Testis (tissue), 2 donors: ENCODE measurements at regions not wholly inside any gene's neighbourhood (a gene's known extent, or its start where the extent isn't known, plus 50 kb on each side); places are given as distances from the start of the nearest gene placed in this dataset.

ENCODE experiments used
- CTCF ChIP-seq, 3 experiments: fragments of 450-650 bp in 2 of 3; fragments of 200-600 bp in 1 of 3; sonication (generic) in 1 of 3; IDR thresholded peaks; one replicate each; pipeline ENCODE4 v1.5.1; 2016 to 2019; ENCODE audit warnings: antibody characterized with exemption in 3 of 3, mild to moderate bottlenecking in 2 of 3, moderate library complexity in 1 of 3
- POLR2A ChIP-seq: fragments of 450-650 bp; IDR thresholded peaks from one replicate; pipeline ENCODE4 v1.6.1; 2017; ENCODE audit warnings: antibody characterized with exemption, mild to moderate bottlenecking, moderate library complexity

GRCh38 chr10:128541926-128542475, 415.8 kb upstream of the MKI67 start:
- TF ChIP-seq POLR2A (no peak), CTCF (IDR thresholded peaks at IDR 0.05) (no peak)
